Limb (tissue), 2 donors: ENCODE measurements at regions not wholly inside any gene's neighbourhood (a gene's known extent, or its start where the extent isn't known, plus 50 kb on each side); places are given as distances from the start of the nearest gene placed in this dataset.

Source experiments
- DNase-seq, 2 donors: peaks; one replicate each; pipeline ENCODE4 v3.0.0-alpha.2; 2016; ENCODE audit errors: extremely low spot score in 2 of 2

DNA sequence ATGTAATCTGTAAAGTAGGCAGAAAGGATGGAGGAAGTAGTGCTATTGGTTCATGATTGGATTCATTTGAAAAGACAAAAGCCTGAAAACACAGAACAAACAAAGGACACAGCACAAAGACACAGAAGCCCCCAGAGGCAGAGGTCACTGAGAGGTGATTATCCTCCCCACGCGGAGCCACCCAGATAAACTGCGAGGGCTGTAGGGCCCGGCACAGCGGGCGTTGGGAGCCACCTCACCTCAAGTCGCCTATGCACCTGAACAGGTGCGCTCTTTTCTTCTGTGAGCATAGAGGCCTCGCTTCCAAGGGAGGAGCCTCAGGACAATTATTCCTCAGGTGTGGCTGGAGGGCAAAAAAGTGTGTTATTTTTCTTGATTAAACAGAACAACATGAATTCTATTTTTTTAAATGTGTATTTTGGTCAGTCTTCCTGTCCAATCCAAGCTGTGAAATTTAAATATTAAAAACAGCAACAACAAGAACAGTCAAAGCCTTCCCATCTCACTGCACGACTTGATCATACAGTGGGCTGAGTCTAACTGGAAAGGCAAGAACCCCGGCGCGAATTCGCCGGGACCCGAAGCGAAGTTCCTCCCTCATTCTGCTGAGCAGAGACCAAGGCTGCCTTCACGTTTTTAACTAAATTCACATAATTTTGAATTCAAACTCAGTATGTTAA is 205.3 kb downstream of the THBS2 start:
- DNase-seq, result no peak

DNA sequence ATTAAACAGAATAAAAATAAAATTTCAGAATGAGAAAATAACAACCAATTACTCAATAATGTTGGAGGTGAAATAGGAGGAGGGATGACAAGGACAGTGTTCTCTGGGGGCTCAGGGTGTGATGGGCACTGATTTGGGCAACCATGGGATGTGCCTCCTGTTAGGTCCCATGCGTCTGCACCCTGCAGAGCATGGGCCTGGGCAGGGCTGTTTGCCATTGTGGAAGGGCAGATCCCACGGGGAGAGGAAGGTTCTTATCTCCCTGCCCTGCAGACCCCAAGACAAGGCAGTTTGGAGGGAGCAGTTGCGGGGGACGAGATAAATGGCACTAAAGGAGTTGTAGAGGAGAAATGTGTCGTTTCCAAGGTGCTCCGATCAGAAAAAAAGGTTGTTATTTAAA is 206.3 kb downstream of the THBS2 start:
- DNase-seq, result no peak

DNA sequence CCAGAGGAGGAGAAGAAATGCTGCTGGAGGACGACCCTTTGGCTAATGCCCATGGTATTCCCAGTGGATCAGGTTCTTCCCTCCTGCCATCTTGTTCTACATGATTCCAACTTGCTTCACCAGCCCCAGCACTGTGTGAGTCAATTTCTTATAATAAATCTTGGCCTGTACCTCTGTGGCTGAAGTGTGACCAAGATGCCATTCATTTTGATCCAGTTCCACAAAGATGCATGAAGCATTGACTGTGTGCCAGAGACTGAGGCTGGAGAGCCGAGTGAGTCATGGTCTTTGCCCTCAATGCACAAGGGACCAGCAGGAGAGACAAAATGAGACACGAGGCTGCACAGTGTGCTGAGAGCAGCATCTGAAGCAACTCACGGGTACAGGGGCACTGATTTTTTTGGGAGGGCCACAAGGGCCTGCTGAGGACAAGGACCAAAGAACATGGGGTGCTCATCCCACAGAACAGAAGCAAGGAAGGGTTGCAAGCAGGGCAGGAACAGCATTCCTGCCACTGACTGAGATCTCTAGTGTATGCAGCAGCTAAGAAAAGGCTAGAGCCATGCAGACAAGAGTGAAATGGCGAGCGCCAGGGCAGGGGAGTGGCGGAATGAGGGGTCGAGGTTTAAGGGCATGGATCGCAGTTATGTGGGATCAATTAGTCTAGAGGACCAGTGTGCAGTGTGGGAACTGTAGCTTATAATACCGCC is 207.0 kb downstream of the THBS2 start:
- DNase-seq, result no peak

DNA sequence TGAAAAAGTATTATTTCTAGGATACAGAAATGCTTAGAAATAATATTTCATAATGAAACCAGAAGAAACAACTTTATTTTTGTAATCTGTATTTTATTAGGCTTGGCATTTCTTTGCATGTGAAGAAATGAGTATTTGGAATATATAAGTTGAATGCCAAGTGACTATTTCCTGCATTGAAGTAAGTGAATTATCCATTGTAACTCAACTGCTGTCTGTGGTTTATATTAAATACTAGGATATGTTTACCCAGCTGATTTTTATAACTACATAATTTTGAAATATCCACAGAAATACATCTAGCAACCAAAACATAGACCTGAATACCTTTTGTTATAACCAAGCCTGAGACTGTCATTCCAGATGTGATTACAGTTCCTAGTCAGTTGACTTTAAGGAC is 207.6 kb downstream of the THBS2 start:
- DNase-seq, result no peak

DNA sequence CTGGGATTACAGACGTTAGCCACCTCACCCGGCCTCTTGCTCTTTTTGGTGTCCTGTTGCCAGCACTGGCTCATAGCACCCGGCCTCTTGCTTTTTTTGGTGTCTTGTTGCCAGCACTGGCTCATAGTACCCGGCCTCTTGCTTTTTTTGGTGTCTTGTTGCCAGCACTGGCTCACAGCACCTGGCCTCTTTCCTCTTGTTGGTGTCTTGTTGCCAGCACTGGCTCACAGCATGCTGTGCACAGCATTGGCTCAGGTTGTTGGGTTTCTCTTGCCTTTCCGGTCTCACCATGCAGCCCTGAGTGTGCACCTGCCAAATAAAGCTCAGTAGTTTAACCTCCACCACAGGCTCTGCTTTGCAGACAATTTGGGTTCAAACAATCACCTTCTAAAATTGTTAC is 208.2 kb downstream of the THBS2 start:
- DNase-seq, result no peak

DNA sequence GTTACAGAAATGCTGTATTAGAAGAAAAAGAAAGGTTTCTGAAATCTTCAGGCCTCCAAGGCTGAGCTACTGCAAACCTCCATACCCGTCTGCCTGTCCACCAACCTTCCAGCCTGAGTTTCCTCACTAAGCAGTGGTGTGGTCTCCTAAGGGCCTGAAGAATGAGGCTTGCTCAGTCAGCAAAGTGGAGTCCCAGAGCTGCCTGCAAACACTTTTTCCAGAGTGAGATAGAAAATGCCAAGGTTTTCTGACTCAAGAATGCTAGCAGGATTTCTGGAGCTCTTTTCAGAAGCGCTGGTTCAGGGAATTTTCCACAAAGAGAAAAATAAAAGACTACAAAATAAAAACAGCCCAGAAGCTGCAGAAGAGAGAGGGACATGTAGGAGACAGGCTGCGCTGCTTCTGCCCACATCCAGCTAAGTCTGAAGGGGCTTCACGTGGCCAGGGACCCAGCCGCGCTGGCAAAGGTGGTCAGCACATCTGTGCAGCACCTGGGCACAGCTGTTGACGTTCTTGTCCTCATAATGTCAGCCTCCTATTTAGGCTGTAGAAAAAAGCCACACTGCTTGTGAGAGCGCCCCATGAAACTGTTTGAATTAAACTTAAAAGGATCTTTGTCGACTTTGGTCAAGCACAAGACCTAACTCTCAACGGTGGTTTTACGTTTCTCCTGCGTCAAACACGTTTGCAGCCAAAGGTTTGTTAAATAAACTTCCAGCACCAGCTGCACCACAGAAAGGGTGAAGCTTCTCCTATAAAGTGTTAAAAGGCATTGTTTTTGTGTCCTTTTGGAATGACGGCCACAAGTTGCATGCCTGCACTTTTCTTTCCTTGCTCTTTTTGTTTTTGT is 209.0 kb downstream of the THBS2 start:
- DNase-seq, result no peak

DNA sequence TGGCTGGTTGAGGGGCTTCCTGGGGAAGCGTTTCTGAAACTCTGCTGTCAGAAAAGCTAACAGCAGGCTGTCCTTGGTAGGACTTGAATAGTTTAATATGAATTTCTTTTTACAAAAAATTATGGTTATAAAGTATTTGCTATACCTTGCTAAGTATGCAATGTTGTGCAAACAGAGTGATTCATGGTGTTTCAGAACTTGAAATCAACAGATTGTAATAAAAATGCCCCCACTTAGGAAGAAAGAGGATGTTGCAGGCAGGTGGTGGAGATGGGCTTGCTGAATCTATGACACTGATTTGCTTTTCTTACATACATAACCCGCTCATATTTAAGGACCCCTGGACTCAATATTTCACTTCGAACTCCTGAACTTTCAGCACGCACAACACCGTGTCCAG is 211.6 kb downstream of the THBS2 start:
- DNase-seq, result no peak

DNA sequence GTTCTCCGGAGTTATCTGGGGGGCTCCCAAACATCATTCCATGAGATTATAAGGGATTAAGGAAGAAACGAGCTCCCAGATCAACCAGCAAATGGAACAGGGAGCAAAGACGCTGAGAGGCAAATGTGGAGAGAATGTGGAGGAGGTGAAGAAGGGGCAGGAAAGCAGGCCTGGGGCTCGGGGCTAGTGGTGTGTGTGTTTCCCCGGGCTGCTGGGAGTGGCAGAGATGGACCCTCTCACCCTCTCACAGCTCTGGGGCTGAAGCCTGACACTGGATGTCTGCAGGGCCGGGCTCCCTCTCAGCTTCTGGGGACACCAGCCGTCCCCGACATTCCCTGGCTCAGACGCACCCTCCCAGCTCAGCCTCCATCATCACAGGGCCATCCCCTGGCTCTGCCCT is 212.6 kb downstream of the THBS2 start:
- DNase-seq, result no peak

DNA sequence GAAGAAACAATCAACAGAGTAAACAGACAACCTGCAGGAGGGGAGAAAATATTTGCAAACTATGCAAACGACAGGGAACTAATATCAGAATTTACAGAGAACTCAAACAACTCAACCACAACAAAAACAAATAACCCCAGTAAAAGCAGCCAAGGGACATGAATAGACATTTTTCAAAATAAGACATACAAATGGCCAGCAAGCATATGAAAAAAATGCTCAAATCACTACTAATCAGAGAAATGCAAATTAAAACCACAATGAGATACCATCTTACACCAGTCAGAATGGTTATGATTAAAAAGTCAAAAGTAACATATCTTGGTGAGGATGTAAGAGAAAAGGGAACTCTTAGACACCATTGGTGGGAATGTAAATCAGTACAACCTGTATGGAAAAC is 215.0 kb downstream of the THBS2 start:
- DNase-seq, result no peak

DNA sequence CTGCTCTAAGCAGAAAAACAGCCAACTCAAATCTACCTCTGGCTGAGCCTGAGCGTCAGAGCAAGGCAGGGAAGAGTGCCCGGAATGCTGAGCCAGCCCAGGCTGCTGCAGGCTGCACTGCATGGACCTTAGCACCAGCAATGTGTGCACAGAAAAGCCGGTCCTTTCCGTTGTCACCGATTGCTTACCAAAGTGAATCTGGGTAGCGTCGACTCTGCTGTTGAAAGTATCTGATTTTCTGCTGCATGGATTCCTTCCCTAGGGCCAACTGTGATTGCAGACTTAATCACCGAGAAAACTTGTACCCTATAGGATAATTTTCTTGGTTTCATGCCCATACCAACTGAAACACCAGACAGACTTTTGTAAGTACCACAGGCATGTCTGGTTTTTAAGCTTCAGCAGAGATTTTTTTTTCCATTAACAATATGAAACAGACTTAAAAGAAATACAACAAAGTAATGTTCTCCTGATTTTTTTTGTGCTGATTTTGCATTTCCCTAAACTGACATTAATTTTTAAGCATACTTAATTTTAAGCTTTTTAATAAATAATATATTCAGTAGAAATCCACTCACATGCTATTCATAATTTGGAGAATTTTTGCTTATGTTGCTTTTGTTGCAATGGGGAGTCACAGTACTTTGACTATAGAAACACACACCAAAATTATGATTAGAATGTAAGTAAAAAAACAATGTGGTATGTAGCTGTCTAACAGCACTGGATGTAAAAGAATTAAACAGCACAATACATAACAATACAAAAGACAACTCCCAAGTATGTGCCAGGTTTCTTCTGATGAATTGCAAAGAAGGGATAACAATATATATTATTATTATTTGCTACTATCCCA is 218.0 kb downstream of the THBS2 start:
- peak in 1 of 2 donors; percentile 51 for DNase-seq

DNA sequence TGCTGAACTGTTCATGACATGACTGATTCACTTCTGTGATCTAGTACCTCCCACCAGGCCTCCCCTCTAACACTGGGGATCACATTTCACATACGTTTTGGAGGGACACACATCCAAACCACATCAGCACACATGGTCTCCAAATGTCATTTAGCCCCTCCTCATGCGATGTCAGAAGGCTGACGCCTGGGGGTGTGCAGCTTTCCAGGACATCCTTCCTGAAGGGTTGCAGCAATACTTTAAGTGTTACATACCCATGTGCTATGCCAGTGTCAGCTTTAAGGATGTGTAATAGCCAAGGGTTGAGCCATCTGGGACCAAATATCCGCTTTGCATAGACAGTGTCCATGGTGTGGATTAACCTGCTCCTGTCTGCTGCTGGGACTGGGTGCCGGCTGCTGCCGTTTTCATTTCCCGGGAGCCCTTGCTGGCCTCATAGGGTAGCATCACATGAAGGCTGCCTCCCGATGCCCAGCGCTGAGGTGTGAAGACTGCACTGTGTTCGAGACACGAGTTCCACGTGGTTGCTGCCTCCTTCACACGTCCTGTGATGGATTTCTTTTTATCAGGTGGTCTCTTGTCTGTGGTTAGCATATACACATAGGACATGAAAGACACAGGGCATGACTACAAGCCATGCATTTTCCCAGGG is 219.0 kb downstream of the THBS2 start:
- DNase-seq, result no peak

DNA sequence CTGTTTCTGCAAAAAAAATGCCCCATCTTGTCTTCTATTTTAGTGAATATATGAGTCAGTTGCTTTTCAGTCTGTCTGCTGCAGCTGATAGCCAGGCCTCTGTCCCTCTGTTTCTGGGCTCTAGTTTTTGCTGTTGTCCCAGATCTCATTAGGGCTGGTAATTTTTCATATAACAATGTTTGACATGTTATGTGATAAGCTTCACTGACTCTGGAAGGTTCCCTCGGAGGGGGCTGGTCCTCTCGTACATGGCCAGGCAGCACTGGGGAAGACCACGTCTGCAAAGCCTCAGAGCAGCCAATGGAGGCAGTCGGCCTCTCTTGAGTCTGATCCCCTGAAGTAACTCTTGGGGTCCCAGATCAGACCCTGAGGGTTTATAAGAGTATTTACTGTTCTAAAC is 223.8 kb downstream of the THBS2 start:
- no peak for DNase-seq

DNA sequence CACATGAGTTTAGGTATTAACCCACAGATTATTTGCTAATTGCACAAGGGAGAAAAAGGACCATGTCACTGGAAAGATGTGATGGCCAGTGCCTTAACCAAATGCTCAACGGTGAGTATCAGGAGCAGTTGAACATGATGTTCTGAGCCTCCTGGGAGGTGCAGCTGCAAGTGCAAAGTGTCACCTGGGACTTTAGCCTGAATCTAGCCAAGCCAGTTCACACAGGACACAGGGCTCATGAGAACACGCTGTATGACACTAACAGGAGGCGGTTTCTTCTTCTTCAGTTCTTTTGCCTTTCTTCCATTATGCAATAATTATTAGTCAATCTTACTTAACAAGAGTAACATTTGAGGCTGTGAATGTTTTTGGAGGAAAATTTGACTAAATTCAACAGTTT is 225.3 kb downstream of the THBS2 start:
- DNase-seq, result no peak

DNA sequence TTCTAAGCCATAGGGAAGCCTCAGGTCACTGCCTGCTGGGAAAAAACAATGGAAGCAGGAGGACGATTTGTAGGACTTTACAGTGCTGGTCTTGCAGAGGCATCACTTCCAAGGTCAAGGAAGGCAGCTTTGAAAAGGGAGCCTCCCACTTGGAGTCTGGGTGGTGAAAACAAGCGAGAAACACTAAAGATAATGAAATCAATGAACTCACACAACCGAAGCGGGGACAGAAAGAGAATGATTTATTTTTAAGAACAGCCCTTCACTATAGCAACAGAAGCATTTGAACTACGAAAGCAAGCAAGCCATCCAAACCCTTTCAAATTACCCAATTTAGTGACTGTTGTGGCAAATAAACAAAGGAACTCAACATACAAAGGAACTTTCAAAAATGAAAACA is 227.5 kb downstream of the THBS2 start:
- no peak for DNase-seq

DNA sequence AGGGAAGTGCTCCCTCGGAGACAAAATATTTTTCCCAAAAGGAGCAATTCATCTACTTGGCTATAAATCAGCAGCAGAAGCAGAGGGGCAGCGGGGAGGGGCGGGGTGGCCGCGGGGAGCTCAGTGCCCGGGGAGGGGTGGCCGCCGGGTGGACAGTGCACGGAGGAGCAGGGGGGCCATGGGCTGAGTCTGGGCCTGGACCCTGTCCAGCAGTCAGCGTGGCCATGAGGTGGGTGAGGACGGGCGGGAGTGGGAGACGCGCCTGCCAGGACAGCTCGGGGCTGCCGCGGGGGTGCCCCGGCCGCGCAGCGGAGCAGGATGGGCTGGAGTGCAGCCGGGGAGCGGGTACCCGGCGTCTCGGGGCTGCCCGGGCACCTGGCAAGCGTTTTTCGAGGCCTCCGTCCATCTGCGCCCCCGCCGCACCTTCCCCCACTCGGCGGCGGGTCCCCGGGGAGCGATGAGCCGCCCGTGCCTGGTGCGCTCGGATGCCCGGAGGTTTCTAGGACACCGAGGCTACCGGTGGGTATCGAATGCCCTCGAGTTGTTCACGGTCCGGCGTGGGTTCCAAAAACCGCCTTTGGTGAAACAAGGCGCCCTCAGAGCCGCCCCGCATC is 229.5 kb downstream of the THBS2 start:
- no peak for DNase-seq

DNA sequence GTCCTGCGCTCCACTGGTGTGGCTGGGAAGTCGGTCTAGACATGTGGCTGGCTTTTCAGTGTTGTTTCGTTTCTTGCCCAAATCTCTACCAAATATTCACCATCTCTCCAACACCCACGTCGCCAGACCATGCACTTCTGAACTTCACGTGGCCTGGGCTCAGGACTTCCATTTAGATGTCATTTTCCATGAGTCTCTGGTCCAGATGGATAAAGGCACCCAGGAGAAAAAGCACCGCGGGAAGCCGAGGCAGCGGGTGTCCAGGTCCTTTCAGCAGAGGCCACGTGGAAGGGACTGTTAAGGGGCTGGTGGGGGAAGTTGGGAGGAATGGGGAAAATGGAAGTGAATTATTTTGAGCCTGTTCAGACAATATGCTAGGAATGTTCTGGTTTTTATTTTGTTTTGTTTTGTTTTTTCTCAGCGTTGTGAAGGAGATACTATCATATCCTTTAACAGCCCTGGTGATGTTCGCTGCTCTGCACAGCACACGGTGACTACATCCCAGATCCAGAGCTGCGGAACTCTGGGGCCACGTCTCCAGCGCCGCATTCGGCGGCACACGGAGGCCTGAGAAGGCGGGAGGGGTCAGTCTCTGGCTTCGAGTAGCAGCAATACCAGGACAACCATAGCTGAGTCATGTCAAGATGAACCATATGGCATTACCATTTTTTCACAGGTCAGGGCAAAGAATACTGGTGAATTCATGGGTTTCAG is 230.3 kb downstream of the THBS2 start:
- DNase-seq, result no peak

DNA sequence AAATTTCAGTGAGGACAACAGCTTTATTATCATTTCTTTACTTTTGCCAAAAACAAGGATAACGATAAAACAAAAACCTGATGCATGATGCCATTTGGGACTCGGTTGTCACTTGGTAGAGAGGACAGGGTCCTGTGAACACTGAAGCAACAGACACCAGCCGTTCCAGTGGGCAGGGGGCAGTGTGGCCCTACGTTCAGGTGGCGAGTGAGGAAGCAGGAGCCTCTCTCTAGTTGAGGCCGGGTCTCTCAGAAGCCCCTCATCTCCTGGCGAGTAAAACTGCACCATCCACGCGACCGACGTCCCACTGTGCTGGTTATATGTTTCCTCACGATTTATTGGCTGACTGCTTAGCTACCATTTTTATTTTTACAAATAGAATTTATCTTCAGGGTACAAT is 231.6 kb downstream of the THBS2 start:
- no peak for DNase-seq

DNA sequence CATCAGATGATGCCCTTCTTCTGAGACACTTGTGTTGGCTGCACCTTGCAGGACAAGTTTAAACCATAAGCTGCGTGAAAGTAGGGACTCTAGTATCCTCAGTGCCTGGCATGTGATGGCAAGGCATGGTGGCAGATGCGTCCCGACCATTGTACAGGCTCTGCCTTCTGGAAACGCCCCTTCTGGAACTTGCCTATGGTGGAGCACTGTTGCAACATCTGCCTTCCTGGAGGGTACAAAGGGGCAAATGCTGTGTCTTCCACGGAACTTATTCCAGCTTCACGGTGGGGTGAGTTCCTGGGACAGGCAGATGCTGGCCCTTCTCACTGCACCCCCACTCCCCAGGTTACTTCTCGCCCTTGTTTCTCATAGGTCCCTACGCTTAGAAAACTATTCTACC is 232.8 kb downstream of the THBS2 start:
- DNase-seq, result no peak

DNA sequence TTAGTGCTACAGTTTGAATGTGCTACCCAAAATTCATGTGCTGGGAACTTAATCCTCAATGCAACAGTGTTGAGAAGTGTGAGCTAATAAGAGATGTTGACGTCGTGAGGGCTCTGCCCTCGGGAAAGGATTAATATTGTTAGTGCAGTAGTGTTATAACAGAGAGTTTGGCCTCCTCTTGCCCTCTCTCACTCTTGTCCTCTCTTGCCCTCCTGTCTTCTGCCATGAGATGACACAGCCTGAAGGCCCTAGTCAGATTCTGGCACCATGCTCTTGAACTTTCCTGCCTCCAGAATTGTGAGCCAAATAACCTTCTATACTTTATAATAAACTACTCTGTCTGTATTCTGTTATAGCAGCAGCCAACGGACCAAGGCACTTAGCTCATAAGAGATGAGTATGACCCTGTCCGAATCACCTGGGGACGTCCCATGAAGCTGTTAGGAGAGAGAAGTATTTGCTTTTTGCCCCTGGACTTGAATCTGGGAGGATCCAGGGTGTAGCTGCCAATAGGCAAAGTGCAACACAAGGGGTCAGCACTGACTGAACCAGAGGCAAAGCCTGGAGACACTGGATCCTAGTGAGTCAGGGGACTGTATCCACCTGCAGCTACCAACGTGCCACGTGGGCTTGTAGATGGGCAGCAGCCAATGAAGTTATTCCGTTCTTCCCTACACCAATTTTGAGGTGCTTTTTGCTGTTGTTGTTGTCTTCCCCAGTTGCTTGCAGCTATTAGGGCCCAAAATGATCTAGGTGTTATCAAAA is 233.7 kb downstream of the THBS2 start:
- DNase-seq, result no peak
